Umbilical cord (tissue), 1 donor: ENCODE measurements at regions not wholly inside any gene's neighbourhood (a gene's known extent, or its start where the extent isn't known, plus 50 kb on each side); places are given as distances from the start of the nearest gene placed in this dataset.
"Not testable (repeated sequence)": the region's sequence is repeated elsewhere in the genome, so short reads cannot be mapped to it uniquely, and the experiment has no call there.

ENCODE experiments used
- DNase-seq: peaks from one replicate; pipeline ENCODE4 v3.0.0-alpha.2; 2015; ENCODE audit warnings: low spot score

DNA sequence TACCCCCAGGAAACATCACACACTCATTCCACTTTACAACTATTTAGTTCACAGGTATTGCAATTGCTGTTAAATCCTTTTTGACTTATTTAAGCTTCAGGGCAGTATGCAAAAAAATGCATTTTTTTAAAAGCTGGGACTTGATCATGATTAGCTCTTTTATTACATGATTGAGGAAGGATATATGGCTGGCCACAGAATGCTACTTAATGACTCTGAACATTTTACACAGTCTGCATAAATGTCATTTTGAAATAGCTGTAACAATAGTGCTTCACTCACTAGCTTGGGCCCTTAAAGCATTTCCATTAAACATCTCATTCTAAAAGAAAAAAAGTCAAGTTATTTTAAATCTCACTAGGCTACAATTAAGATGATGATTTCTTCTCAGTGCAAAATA is 429.7 kb downstream of the FRK start:
- no peak for DNase-seq

DNA sequence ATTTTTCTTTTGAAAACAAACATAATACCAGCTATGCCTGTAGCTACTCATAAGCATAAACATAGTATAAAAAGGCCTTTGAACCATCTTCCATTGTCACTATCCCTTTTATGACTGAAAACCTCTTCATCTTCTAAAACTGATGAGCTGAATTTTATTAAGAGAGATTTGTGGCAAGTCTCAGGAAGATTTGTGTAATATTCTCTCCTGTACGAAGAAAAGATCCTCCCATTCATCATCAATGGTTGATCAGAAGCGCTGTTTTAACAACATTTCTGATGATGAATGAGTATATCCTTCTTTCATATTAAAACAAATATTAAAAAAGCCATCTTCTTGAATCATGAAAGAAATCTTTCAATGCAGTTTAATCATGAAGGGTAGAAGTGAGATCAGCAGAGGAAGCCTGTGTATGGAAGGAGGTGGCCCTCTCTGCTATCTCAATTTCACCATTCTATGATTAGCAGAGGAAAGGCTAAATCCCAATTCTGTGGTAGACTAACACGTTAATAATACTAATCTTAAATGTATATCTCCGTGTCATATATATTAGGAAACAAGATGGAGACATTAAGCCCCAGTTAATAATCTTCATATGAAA is 430.2 kb downstream of the FRK start:
- DNase-seq: no peak

DNA sequence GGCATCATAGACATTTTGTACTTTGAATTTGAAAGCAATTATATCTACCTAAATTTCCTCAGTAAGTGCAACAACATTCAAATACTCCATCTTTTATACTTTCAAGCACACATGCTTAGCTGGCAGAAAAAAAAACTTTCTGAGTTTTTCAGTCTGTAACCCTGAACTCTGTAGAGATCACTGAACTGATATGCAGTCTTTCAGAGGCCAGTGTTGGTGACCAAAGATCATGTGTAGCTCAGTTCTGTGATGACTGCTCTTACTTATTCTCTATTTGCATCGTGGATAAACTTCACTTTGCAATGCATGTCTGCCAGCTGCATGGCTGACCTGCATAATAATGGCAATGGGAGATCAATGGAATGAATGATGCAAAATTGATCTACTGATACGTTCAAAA is 431.3 kb downstream of the FRK start:
- DNase-seq: no peak

DNA sequence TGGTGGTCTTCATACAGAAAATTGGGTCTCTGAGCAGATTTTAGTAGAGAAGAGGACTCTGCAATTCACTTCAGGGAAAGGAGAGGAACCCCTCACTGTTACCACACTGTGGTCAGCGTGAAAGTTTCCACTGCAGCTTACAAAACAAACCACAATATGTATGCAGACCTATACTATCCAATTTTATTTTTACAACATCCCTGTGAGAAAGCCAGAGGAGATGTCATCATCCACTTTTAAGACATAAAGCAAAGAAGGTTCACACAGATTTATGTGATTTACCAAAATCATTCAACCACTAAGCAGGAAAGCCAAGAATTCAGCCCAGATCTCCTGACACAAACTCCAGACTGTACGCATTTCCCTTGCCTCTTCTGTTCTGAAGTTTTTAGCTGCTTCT is 442.4 kb downstream of the FRK start:
- DNase-seq: peak; percentile 64

DNA sequence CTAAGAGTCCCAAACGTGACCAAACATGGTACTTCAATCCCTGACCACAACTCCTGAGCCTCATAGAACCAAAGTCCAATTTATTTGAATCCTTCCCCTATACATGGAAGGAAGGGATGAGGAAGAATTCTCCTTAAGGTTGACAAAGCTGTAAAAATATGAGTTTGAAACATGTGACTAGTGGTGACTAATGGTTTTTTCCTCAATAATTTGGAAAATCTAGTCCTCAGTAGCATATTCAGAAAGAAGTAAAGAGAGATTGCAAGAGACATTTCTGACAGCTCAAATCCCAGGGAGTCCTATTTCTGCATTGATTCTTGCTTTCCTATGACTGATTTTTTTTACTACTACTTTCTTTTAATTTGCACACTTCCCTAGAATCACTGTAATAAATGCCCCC is 443.7 kb downstream of the FRK start:
- DNase-seq: no peak

DNA sequence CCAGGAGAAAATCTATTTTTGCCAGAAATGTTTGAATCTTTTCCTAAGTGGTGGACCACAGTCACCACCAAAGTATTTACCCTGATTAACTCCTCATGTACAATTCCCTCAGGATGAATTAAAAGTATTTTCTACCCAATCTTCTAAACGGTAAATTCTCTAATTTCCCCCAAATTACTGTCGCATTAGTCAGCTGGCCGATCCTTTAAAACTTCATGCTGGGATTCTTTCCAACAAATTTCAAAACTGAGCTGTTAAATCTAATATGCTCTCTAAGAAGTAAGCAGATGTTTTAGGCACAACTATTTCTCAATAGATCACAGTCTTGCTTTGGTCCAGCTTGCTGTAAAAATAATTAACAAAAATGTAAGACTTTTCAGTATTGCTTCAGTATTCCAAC is 447.2 kb downstream of the FRK start:
- peak; percentile 83 for DNase-seq

DNA sequence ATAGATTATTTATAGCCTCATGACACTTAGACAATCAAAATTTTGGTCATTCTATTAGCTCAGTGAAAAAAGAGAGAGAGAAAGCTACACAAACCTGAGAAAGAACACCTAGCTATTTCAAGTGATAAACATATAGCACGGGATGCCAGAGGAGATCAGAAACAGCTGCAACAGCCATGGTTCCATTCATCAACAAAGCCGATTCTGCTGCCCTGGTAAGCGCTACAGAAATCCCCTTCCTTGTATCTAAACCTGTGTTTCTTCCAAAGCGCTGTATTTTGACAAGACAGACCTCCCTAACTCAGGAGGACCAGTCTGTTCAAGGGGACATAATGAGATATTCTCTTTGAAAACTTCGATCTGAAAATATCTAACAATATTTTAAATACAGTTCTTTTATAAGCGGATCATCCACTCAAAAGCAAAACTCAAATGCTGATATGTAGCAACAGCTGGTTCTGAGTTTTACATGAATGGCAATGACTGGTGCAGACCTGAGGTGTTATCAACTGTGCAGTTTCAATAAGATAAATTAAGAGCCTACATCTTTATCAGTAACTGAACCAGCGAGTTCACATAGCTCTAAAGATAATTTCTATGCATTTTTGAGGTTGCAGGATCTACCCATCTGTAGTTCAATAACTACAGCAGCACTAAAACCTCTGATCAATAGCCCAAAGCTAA is 447.8 kb downstream of the FRK start:
- DNase-seq: peak; percentile 25

DNA sequence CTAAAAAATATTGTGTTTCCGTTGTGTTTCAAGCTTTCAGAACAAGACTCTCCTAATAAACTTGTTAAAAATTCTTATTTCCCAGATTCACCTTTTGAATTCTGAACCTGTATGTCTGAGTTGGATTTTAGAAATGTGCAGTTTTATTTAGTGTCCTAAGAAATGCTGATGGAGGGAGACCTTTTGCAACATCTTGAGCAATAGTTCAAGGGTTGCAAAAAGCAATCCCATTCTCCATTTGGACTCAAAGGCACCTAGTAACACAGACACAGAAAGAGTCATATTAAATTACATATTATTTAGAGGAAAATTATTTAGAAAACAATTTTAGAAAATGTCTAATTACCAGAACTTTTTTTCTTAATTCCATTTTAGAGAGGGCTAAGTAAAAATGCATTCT is 448.5 kb downstream of the FRK start:
- DNase-seq: no peak

DNA sequence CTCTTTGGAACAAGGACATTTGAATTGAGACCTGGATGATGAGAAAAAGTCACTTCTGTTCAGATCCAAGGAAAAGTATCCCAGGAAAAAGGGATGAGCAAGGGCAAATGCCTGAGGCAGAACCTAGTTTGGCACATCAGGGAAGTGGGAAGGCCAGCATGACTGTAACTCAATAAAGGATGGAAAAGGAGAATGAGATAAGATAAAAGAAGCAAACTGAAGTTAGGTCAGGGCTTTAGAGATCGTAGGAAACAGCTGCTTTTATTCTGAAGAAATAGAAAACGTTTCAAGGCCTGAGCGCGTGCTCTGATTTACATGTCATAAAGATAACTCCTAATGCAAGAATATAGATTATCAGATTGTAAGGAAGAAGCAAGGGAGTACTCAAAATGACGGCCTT is 450.0 kb downstream of the FRK start:
- DNase-seq: peak; percentile 53

DNA sequence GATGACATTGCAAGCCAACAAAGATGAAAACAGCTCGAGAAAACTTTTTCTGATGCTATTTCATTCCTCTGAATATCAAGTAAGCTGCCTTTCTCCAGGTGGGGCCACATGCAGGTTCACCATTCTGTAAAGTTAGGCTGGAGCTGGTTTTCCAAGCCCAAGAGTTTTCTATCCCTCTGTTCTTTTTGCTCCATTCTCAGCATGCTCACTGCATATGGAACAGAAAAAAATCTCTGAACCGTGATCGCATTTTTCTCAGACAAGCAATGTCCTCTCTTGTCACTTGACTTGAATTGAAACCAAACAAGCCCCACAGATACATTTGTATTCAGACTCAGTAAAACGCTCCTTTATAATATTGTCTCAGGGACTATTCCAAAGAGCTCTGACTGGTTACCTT is 451.6 kb downstream of the FRK start:
- DNase-seq: no peak

DNA sequence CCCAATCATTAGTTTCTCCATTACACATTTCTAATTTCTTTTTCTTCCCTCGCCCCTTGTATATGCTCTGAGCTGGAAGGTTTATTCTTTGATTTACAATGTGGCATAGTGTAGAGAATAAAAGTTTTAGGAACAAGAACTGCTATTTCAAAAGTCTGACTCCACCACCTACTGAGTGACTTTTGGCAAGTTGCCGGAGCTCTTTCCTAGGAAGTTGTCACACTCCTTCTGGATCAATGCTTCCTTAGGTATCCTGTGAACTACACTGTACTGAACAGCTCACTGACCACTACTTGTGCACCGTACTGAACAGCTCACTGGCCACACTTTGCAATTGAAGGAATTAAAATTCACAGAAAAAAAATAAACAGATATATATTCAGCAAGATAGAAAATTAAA is 458.2 kb downstream of the FRK start:
- DNase-seq: no peak

DNA sequence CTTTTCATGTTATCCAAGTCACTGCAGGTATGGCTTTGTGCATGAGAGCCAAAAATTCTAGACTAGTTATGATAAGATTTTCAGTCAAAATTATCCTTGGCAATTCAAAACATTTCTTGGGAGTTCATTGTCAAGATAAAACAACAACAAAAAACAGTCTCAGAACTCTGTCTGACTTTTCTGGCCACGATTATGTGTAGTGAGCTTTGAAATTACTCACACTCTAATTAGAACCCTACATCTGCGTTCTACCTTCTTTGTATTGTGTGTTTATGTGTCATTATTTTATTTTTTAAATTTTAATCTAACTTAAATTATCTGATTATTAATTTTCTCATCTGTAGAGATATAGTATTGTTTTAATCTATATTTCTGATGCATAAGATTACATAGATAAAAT is 459.2 kb downstream of the FRK start:
- no peak for DNase-seq

DNA sequence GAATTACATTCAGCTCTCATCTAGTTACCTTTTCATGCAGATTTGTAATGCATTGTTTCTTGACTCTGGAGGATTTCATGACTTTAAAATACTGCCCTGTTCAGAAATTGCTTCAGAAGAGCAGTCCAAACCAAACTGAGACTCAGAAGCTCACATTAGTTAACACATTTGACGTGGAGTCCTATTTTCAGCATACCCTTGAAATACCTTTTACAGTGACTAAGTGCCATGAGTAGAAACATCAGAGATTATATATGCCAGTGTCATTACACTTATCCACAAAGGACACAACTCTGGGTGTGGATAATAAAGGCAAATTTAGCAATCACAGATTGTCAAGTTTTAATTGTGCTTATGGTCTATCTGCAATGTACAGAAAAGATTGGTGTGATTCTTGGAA is 459.6 kb downstream of the FRK start:
- no peak for DNase-seq

DNA sequence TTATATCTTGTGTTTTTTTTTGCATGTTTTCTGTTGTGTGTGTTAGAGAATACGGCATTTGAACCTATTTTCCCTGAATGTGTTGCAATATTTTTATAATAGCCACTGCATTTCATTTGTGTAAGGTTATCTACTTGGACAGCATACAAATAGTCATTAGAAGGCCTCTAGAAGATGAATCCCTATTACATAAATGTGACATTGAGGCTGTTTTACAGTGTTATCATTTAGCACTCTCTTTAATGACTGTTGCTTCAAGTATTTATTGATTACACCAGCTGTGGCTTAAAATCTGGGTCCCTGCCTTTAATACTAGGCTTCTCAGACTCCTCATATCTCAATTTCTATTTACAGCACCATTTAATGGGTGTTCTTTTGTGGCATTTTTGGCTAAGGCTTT is 465.8 kb downstream of the FRK start:
- no peak for DNase-seq

DNA sequence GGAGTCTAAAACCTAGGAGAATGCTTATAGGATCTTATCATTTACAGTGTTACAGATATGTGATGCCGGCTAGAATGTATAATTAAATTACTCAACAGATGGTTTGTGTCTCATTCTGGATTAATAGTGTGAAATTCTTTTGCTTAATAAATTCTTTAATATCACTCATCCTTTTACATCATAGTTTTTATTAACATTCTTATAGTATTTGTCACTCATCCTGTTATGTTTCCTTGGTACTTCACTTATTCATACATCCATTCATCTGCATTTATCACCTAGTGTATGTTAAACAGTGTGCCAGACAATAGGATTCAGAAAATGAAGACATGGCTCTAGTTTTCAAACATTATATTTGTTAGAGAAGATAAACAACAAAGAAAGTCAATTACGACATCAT is 468.7 kb downstream of the FRK start:
- DNase-seq: no peak

DNA sequence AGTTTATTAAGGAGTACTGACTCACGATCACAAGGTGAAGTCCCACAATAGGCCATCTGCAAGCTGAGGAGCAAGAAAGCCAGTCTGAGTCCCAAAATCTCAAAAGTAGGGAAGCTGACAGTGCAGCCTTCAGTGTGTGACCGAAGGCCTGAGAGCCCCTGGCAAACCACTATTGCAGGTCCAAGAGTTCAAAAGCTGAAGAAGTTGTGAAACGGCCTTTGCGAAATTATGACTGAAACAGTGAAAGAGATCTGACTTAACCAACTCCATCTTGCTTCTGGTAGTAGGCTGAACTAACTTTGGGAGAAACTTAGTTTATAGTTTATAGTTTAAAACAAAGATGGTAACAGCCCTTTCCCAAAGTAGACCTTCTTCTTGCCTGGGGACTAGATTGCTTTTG is 471.6 kb downstream of the FRK start:
- not testable (repeated sequence) for DNase-seq

DNA sequence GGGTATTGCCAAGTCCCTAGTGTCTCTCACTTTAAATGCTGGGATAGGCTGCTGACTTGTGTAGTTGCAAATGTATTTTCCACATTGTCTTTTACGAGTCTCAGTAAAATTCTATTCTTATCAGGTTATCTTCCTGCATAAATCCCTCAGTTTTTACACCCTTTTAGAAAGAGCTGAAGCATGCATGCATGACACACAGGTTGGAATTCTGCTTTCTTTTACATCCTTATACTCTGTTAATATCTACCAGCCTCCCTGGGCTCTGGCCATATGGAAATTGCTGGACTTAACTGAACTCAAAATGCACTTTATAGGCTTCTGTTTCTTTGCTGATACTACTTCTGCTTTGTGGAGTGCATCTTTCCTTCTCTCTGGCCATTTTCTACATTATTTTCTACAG is 477.4 kb downstream of the FRK start:
- DNase-seq: peak; percentile 68

DNA sequence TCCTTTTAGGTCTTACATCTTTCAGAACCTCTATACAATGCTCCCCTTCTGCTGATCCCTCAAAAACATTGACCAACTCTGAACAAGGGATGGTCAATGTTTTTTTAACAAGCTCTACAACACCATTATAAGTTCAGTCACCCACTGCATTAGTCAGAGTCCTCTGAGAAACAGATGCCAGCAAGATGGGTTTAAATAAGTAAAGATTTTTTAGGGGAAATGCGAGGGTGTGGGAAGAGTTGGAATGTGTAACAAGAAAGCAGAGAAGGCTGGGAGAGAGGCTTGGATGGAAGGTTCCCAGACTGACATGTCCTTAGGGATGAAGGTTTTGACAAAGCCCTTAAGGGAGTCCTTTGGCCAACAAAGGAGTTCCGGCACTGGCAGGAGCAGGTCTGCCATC is 478.3 kb downstream of the FRK start:
- DNase-seq: no peak

DNA sequence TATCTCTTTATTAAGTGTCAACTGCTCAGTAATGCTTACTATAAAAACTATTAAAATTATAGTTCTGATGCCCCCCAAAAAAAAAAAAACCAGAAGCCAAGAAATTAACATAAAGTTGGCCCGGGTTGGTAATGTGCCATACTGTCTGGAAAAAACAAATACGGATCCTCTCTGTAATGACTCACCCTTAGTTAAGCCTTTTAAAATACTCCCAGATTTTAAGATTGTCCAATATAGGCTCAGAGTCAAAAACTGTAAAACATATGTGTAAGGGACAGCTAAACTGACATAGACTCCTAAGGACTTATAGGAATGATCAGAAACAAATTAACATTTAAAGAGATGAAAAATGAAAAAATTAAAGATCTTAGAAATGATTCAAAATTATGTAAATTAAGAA is 481.1 kb downstream of the FRK start:
- not testable (repeated sequence) for DNase-seq

DNA sequence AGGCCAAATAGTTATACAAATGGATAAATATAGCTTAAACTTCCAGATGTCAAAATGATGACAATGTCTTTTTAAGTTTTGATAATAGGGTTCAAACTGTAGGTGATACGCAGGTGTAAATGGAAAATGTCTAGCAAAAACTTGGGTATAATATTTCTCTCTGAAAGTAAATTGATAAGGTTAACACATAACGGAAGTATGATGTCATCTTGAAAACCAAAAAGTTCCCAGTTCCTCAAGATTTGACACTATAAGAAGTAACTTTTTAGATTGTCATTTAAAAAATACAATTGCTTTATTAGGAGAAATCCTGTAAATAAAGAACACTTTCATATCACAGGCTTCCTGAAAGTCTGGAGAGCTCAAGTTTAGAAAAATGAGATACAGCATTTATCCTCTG is 483.4 kb downstream of the FRK start:
- DNase-seq: no peak

DNA sequence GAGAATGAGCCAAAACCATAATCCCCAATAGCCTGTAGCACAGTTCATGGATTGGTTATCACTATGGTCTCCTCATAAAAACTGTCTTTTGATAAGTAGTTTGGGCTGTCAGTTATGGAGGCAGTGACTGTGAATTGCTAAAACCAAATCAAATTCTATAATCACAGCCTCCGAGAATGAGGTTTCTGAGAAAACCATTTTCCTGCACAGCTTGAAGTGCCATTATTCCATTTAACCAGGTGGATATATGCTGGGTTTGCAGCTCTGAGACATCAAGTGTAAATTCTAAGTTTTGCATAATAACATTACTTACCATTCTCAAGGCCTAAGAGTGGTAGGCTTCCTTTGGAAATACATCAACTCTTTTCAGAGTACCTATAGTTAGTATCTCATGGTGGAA is 485.4 kb downstream of the FRK start:
- DNase-seq: no peak

DNA sequence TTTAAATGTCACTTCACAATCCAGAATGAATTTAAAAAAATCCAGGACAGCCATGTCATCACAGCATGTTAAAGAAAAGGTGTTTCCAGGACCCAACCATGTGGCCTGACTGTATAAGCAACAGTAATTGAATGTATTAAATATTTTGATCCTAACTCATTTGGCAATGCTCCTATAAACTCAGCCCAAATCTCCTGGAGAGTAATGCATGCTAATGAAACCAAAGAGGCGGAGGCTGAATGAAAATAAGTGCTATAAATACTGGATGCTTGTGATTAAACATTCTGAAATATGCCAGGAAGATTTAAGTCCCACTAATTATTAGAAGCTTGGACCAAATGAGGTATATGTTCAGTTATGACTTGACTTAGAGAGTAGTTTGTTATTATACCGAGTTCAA is 486.8 kb downstream of the FRK start:
- no peak for DNase-seq

DNA sequence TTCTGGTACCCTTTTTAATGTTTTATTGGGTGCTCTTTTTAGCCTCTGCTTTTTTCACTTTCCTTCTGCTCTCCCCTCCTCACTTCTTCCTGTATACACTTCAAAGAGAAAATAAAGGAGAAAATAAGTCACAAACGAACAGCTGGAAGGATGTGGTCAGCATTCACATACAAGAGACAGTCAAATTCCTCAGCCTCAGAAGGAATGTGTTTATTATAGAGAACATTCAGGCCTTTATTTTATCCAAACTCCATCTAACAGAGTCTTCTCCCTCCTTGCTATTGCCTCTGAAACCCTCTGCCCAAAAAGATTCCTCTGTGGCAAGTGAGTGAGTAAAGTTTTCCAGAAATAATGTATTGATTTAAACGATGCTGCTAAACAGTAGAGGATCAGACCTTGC is 490.4 kb downstream of the FRK start:
- DNase-seq: no peak

DNA sequence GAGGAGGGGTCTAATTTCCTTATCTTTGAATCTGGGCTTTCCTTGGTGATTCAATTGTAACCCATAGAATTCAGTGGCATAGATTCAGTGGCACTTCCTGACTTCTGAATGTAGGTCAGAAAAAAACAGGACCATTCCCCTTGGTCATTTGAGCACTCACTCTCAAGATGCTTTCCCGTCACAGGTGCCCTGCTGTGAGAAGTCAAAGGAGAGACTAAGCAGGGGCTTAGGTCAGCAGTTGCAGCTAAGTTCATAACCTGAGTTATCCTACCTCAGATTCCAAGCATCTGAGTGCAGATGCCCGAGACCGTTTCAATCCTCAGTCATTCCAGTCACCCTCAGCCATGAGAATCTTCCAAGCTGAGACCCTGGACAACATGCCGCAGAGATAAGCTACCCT is 506.6 kb downstream of the FRK start:
- no peak for DNase-seq
